GM21423 (cell line): ENCODE measurements at regions not wholly inside any gene's neighbourhood (a gene's known extent, or its start where the extent isn't known, plus 50 kb on each side); places are given as distances from the start of the nearest gene placed in this dataset.

Experiments used
- ATAC-seq: cut with Tn5 transposase; IDR thresholded peaks from one replicate; pipeline ENCODE4 v1.9.1; 2021; ENCODE audit warnings: mild to moderate bottlenecking, moderate library complexity; ENCODE audit not compliant: unreplicated experiment

DNA sequence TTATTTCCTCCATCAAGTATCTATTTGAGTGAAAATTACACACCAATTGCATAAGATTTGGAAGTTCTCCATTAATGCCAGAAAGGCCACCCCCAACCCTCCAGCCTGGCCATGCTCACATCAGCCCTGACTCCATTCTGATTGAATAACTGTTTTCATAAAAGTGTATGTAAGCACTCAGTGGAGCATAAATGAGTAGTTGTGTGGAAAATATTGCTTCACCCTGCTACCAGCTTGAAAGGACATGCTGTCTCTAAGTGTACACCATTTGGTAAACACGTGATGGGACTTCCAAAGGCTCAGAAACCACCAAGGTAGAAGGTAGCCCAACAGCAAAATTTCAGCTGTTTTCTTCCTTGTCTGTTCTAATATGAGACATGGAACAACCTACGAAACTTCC is 393.8 kb downstream of the ZNF385D start:
- ATAC-seq, result no peak

DNA sequence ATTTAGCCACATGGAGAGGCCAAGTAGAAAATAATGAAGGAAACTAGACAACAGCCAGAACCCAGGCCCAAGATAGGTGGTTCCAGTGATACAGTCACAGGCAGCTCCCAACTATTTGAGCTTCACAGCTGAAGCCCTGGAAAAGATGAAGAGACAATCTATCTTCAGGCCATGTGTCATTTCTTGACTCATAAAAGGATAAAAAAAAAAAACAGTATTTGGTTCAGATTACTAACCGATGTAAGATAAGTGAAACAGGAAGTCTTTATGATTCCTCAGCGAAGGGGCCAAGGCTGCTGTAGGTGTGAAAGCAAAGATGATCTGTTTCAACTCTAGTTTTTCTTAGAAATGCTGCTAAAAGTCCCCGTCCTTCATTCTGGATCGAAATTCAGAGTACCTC is 394.6 kb downstream of the ZNF385D start:
- no peak for ATAC-seq

DNA sequence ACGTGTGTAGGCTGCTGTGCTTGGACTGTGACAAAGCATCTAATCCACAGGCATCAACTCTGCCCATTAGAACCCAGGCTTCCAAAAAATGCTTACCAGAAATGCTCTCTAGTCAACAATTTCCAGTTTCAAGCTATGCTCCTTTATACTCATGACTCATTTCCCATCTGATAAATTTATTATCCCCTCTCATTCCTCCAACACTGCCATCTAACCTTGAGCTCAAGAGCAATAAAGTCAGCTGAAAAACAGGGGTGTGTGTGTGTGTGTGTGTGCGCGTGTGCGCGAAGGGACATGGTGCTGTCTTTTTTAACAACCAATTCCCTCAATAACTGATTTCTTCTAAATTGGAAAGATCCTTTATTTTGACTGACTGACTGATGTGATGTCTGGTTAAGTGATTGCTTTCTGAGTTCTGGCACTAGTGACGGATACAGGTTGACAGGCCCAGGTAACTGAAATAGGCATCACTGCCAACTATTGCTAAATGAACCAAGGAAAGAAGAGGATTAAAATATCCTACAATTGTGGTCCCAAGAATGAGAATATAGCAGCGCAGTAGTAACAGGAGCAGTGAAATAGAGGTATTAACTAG is 405.5 kb downstream of the ZNF385D start:
- no peak for ATAC-seq

DNA sequence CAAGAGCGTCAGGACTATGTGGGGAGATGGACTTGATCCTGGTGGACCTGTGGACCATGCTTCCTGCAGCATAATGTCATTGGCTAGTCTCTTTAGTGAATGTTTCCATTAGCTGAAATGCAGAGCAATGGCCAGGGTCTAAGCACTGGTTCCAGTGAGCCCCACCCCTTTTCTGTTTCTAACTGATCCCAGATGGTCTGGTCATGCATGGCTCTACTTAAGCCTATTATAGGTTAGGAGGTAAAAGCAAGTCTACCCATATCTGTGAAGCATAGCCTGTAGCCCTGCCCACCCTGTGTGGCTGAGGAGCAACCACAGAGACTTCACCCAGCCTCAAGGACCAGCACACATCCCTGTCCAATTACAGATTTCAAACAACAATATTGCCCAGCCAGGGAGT is 419.2 kb downstream of the ZNF385D start:
- ATAC-seq, result no peak

DNA sequence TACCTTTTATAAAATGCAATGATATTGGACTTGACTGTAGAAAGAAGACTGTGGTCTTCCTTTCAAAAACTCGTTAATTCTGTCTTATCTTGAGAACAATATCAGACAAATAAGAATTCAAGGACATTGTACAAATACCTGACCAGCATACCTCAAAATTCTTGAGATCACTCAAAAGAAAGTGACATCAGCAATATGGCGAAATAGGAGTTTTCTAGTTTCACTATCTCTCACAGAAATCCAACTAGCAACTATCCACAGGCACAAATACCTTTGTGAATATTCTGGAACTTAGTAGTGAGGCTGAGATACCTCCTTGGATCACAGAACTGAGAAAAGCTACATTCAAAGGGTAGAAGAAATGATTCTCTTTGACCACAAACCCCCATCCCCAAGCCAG is 419.7 kb downstream of the ZNF385D start:
- ATAC-seq, result no peak

DNA sequence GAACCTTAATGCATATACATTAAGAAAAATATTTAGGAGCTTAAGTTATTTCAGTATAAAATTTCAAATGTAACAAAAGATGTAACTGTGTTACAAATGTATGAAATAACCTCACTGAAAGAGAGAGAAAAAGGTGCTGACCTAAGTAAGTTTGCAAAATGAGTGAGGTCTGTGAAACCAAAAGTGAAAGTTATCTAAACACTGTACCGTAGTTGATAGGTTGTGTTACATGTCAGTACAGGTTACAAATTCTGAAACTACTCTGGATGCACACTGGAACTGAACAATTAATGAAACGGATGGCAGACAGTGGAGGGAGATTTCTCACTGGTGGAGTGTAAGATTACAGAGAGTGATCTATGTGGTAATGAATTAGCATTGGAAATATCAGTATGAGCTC is 420.7 kb downstream of the ZNF385D start:
- ATAC-seq, result peak; percentile 91

DNA sequence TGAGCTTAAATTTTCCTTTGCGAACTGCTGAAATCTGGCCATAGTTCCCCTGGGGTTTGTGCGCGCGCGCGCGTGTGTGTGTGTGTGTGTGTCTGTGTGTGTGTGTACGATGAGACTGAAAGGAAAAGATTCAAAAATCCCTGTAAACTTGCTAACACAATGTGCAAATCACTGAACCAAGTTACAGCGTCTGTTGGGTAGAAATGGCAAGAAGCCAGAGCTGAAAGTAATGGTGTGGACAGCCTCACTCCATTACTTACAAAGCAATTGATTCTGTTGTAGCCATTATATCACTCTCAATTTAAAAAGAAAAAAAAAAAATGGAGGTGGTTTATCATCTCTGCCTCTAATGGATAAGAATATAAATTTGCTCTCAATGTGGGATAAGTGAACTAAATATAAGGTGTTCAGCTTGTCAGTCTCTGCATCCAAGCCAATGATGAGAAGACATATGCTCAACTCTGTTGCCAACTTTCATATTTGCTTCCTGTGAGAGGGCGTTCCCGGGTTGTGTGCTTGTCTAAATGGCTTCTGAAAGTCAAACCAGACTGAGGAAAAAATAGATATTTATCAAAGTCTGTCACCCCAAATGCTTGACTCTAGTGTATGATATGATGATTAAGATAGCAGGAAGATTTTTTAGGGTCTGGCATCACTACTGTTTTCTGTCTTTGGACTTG is 422.2 kb downstream of the ZNF385D start:
- no peak for ATAC-seq

DNA sequence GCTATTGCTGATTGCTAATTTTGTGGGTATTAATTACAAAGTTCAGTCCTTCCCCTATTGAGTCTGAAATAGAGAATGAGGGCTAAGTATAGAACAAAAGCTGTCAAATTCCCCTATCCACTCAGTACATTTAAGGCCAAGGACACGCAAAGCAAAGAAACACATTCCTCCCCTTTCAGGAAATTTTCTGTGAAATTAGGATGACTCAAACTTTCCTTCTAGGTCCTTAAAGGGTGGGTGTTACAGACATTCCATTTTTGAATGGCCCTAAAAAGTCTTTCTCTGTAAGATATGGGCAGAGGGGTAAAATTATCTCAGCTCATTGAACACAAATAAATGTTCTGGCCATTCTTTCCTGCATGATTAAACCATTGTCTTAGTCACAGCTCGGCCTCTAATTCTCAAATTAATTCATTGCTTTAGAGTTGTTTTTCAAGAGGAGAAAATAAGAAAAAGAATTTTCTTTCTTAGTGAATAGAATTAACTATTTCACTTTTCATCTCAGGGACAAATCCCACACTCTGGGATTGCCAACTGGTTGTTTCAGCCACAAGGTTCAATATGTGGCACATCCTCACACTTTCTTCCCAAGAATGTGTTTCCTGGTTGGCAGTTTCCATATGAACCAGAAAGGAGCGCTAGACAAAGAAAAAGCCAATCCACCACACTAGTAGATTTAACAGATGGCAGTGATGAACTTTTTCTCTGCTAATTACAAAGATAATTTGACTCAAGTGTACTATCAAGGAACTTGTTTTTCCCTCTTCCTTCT is 424.1 kb downstream of the ZNF385D start:
- ATAC-seq, result no peak

DNA sequence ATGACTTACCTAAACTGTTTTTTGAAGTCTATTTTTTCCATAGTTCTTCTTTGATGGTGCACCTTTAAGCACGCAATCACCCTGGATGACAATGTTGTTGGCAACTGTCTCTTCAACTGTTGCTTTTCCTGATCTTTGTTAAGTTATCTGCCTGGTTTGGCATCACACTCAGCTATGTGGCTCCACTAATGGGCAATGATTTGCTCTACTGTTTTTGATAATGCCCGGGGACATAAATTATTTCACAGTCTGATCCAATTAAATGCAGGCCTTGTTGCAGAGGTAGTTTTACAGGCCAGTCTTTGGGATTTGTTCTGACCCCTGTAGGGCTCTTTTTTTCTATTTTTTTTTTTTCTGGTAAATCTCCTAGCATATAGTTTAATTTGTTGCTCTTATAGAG is 436.3 kb downstream of the ZNF385D start:
- ATAC-seq, result no peak

DNA sequence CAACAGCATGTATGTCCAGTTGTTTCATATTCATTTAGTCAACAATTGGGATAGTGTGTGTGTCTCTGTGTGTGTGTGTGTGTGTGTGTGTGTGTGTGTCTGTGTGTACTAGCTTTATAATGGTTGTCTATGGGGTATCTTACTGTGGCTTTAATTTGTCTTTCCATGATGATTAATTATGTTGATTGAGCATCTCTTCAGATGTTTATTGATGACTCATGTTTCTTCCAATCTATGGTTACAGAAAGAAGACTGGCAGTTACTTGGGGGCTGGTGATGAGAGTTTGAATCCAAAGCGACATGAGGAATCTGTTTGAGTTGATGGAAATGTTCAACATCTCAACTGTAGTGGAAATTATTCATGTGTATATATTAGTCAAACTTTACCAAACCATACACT is 440.1 kb downstream of the ZNF385D start:
- ATAC-seq, result no peak

DNA sequence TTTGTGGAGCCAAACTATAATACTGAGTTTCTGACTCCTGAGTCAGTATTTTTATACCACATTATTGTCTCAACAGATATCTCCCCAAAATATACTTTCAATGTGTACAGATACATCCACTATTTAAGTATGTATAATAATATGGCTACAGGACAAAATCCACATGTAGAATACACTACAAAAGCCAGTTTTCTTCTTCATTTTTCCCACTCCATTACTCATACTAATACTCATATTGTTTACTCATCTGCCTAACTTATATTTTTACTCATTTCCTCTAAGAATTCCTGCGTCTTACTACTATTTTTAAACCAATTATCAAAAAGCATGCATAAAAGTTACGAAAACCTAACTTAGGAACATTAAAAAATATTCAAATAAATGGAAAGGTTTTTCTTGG is 440.8 kb downstream of the ZNF385D start:
- ATAC-seq, result no peak

DNA sequence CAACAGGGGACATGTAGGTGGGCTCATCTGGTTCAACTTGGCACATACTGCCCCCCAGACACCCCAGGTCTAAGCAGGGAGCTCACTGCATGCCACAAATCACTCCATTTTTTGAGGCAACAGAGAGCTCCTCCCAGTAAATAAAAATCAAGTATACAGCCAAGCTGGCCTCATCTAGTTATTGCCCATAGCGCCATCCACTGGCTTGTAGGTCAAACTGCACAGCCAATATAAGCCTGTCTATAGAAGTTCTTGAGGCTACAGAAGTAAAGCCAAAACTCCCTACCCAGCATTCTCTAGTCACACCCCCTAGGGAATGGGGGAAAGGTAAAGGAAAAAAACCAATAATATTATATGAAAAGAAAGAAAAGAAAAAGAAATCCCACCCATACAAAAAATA is 453.7 kb downstream of the ZNF385D start:
- ATAC-seq, result no peak

DNA sequence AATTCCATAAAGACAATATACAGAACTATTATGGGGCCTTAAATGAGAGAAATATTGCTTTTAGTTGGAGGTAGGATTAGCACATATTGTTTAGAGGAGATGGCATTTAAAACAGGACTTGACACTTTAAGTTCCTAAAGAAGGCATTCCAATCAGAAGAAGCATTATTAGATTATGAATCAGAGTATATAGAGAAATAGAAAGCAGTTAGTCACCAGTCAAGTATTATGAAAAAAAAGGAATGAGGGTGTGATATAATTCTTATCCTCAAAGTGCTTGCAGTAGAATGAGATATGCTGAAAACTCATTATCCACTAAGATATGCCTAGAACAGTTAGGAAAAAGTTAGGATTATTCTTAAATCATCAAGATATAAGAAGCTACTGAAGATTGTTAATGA is 456.2 kb downstream of the ZNF385D start:
- no peak for ATAC-seq

DNA sequence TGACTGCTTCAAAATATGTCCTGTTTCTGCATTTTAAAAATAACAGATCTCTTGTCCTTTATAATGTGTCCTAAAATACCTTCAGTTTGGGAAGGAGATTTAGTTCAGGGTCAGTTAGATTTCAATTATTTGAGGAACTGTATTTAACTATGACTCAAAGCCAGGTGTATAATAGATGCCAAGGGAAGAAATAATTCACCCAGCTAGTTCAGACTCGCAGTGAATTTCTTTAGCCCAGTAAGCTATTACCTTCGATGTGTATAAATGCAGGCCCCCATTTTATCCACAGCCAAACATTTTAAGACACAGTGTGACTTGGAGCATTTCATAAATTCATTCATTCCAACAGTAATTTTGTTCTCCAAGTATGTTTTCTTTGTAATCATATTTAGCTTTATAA is 458.0 kb downstream of the ZNF385D start:
- ATAC-seq, result no peak

DNA sequence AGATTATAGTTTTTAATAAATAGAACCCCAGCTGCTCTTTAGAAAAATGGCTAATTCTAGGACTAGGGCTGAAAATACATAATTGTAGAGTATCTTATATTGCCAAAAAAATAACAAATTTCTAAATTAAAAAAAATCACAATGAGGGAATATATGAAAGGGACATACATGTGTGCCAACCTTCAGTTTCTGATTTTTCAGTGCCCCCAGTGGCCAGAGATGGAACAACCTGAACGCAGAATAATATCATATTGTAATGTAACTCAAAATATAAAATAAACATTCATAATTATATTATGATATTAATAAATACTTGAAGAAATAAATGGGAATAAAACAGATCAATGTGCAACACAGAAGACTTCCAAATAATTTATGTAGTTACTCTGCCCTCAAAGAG is 460.5 kb downstream of the ZNF385D start:
- ATAC-seq, result no peak

DNA sequence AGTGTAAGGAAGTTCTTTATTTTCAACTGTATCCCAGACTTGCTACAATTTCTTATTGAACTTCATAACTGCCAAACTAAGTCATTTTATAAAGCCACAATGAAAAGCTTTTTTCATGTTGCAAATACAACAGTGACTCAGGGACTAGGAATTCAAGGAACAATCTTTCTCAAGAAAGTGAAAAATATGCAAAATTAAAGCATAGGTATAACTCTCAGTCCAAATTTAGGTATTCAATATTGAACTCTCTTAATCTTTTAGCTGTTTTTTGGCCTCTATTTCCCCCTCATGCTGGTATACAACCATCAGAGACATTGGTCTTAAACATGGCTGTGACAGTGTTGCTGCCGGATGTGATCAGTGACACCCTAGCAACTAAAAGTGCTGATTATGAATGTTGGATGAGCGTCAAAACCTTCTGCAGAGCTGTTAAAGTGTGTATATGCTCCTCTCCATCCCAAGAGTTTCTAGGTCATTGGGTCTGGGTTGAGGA is 476.9 kb downstream of the ZNF385D start:
- no peak for ATAC-seq

DNA sequence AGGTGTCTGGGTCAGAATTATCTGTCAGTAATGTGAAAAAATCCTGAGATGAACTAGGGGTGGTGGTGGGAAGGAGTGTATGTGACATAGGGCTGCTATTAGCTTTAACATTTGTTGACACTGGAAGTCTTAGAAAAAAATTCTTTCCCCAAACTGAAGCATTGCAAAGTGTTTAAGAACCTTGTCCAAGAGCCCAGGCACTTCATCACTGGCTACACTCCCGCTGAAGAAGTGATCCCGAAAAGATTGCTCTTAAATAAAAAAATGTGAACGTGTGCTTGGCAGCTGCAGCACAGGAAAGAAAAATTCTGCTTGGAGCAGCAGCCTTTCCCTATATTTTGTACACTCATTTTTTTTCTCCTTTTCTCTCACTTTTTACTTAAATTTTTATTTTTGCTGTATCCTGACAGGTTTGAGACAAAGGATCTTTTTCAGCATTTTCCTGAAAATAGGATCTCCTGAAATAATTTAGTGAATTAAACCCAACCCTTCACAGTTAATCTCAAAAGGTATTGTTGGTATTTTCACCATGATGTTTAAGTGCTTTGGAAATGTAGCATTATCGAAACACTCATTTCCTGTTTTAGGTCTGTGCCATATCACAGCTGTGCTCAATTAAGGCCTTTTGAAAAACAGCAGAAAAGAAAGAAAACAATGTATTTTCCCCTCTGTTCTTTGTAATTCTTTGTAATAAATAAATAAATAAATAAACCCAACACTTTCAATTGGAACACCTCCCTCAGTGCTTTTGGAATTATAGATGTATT is 477.6 kb downstream of the ZNF385D start:
- ATAC-seq, result no peak

DNA sequence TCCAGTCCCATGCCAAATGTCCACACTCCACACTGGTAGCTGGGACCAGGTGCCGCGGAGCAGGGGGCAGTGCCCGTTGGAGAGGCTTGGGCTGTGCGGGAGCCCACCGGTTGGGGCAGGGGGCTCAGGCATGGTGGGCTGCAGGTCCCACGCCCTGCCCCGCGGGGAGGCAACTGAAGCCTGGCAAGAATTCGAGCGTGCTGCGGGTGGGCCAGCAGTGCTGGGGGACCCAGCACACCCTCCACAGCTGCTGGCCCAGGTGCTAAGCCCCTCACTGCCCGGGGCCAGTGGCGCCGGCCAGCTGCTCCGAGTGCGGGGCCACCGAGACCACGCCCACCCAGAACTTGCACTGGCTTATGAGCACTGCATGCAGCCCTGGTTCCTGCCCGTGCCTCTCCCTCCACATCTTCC is 479.4 kb downstream of the ZNF385D start:
- ATAC-seq, result no peak

DNA sequence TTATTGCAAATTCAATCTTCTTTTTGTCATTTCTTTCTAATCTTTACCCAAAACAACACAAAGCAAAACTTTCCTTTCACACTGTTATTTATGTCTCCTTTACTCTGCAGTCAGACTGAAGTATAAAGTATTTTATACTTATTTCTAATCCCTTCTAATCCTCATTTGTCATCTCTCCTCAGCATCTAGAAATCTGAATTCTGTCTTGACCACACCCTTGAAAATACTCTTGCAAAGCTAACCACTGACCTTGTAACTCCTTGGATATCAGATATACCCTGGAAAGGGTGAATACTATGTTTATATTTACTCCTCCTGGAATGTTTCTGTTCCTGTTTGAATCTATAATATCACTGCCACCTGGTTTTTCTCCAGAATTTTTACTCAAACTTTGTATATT is 481.1 kb downstream of the ZNF385D start:
- no peak for ATAC-seq

DNA sequence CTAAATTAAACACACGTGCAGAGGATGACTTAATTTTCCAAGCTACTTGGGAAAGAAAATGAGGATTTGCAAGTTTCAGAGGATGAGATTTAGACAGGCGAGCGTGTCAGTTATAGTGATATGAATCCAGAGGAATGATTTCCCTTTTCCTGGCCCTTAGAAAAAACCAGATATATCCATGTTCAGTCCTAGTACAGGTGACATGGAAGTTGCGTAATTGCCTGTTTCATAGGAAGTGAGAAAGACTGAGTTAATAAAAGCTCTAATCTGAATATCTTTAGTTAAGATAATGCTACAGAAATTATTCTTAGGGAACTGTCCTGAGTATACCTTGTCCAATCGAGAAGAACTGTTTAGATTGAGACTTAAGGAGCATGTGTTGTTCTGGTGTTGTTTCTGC is 490.5 kb downstream of the ZNF385D start:
- no peak for ATAC-seq

DNA sequence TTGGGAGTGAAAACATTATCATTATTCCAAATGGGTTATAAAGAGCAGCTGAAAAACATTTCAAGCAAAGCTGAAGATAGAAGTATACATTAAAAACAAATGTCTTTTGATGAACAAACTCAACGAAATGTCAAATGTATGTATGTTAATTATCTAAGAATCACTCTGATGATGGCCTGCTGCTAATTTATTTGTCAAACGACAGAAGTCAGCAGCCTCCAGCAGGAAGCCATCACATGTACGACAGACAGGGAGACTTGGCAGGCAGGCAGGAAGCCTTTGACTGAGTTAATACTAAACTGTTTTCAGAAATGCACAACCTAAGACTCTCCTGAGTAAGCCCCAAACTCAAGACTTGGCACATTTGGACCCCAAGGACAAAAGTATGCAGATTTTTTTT is 491.1 kb downstream of the ZNF385D start:
- ATAC-seq, result no peak
